HL-60 (cell line): ENCODE measurements at regions not wholly inside any gene's neighbourhood (a gene's known extent, or its start where the extent isn't known, plus 50 kb on each side); places are given as distances from the start of the nearest gene placed in this dataset.

Source experiments
- DNase-seq, 2 experiments: peaks; one replicate each; pipeline ENCODE4 v3.0.0-alpha.2; 2010 to 2020; ENCODE audit warnings: low read depth in 1 of 2, low spot score in 1 of 2
- H3K27ac ChIP-seq: fragments of 250-450 bp; sonication (Bioruptor Pico); replicated peaks from 2 replicates; pipeline ENCODE4 v1.5.1; 2020; ENCODE audit warnings: mild to moderate bottlenecking, moderate library complexity
- H3K27me3 ChIP-seq: fragments of 250-450 bp; sonication (Bioruptor Pico); 2 replicates; pipeline ENCODE4 v1.5.1; 2021; ENCODE audit warnings: mild to moderate bottlenecking, moderate library complexity; ENCODE audit not compliant: insufficient read depth, poor library complexity, severe bottlenecking
- H3K4me3 ChIP-seq: replicated peaks from 2 replicates; pipeline ENCODE4 v1.5.1; 2011; ENCODE audit warnings: mild to moderate bottlenecking, control low read depth, low read length; ENCODE audit not compliant: insufficient read depth
- CTCF ChIP-seq: IDR thresholded peaks from one replicate; pipeline ENCODE4 v1.5.1; 2011; ENCODE audit warnings: low read length, control low read depth, inconsistent platforms; ENCODE audit not compliant: insufficient read depth
- GABPA ChIP-seq: IDR thresholded peaks from 2 replicates; pipeline ENCODE4 v1.6.1; 2012; ENCODE audit warnings: low read depth
- POLR2AphosphoS5 ChIP-seq: IDR thresholded peaks from 2 replicates; pipeline ENCODE4 v1.6.1; 2012; ENCODE audit warnings: low read depth
- REST ChIP-seq: IDR thresholded peaks from 2 replicates; pipeline ENCODE4 v1.6.1; 2012; ENCODE audit warnings: low read depth; ENCODE audit not compliant: insufficient replicate concordance
- SPI1 ChIP-seq: IDR thresholded peaks from 2 replicates; pipeline ENCODE4 v1.6.1; 2012; ENCODE audit warnings: low read depth, mild to moderate bottlenecking, borderline replicate concordance

GRCh38 chr9:1340390-1340789 is 290.2 kb downstream of the DMRT2 start:
- no peak for DNase-seq
- TF ChIP-seq SPI1 (no peak), CTCF (no peak), REST (no peak), POLR2AphosphoS5 (no peak), GABPA (no peak)
- Histone ChIP-seq H3K4me3 (no peak overlapping the region), H3K27me3 (no peaks in the 10 kb centered on the region), H3K27ac (no peak overlapping the region)

GRCh38 chr9:1353291-1353690 is 303.1 kb downstream of the DMRT2 start:
- H3K27me3 ChIP-seq = no peaks in the 10 kb centered on the region
- TF ChIP-seq CTCF (no peak), SPI1 (no peak), GABPA (no peak), POLR2AphosphoS5 (no peak), REST (no peak)

GRCh38 chr9:1354086-1354485 is 303.9 kb downstream of the DMRT2 start:
- H3K27me3 ChIP-seq = no peaks in the 10 kb centered on the region
- DNase-seq = no peak
- TF ChIP-seq SPI1 (no peak), CTCF (no peak)
- H3K4me3 ChIP-seq = no peak overlapping the region
- no peak overlapping the region for H3K27ac ChIP-seq

More at GRCh38 chr9:1353291-1353690, 303.1 kb downstream of the DMRT2 start:
- no peak for DNase-seq
- Histone ChIP-seq H3K4me3 (no peak overlapping the region), H3K27ac (no peak overlapping the region)

GRCh38 chr9:1354606-1355005 is 304.4 kb downstream of the DMRT2 start:
- no peak for DNase-seq
- no peak overlapping the region for H3K27ac ChIP-seq
- no peaks in the 10 kb centered on the region for H3K27me3 ChIP-seq
- no peak overlapping the region for H3K4me3 ChIP-seq
- TF ChIP-seq REST (no peak), GABPA (no peak)
